HG03469 (cell line): ENCODE measurements at regions not wholly inside any gene's neighbourhood (a gene's known extent, or its start where the extent isn't known, plus 50 kb on each side); places are given as distances from the start of the nearest gene placed in this dataset.

Source experiments
- ATAC-seq: cut with Tn5 transposase; IDR thresholded peaks from one replicate; pipeline ENCODE4 v1.9.1; 2021; ENCODE audit warnings: mild to moderate bottlenecking, moderate library complexity, moderate number of reproducible peaks; ENCODE audit not compliant: unreplicated experiment

- ATAC-seq = no peak
Measured at GRCh38 chr13:84077271-84077670, 195.0 kb upstream of the SLITRK1 start.

- no peak for ATAC-seq
Measured at GRCh38 chr13:84076280-84076679, 194.0 kb upstream of the SLITRK1 start.

GRCh38 chr13:84050536-84050935, 168.3 kb upstream of the SLITRK1 start:
- ATAC-seq = no peak

GRCh38 chr13:84049443-84050219, 167.4 kb upstream of the SLITRK1 start:
- ATAC-seq = no peak

- ATAC-seq = no peak
Measured at GRCh38 chr13:84044805-84045204, 162.5 kb upstream of the SLITRK1 start.

GRCh38 chr13:84038001-84038400, 155.7 kb upstream of the SLITRK1 start:
- ATAC-seq = no peak

GRCh38 chr13:84032116-84032515, 149.8 kb upstream of the SLITRK1 start:
- ATAC-seq = no peak

GRCh38 chr13:84031120-84031519, 148.8 kb upstream of the SLITRK1 start:
- ATAC-seq = no peak

- ATAC-seq = no peak
Measured at GRCh38 chr13:84029396-84029795, 147.1 kb upstream of the SLITRK1 start.

- ATAC-seq = no peak
Measured at GRCh38 chr13:84025824-84026223, 143.6 kb upstream of the SLITRK1 start.

- ATAC-seq = no peak
Measured at GRCh38 chr13:83996415-83996814, 114.1 kb upstream of the SLITRK1 start.

- ATAC-seq = no peak
Measured at GRCh38 chr13:83995930-83996329, 113.7 kb upstream of the SLITRK1 start.

- ATAC-seq = no peak
Measured at GRCh38 chr13:83992566-83993358, 110.5 kb upstream of the SLITRK1 start.

- ATAC-seq = no peak
Measured at GRCh38 chr13:83987394-83987793, 105.1 kb upstream of the SLITRK1 start.

GRCh38 chr13:83984793-83985192, 102.5 kb upstream of the SLITRK1 start:
- ATAC-seq = no peak

- ATAC-seq = no peak
Measured at GRCh38 chr13:83980331-83980730, 98.1 kb upstream of the SLITRK1 start.

- no peak for ATAC-seq
Measured at GRCh38 chr13:83975655-83976165, 93.4 kb upstream of the SLITRK1 start.

GRCh38 chr13:83958531-83958930, 76.3 kb upstream of the SLITRK1 start:
- no peak for ATAC-seq

- ATAC-seq = no peak
Measured at GRCh38 chr13:83955011-83955410, 72.7 kb upstream of the SLITRK1 start.

- no peak for ATAC-seq
Measured at GRCh38 chr13:83953916-83954315, 71.6 kb upstream of the SLITRK1 start.

GRCh38 chr13:83950293-83950692, 68.0 kb upstream of the SLITRK1 start:
- no peak for ATAC-seq
